ENCODE measurements at regions not wholly inside any gene's neighbourhood (a gene's known extent, or its start where the extent isn't known, plus 50 kb on each side); places are given as distances from the start of the nearest gene placed in this dataset.
"Not testable (repeated sequence)": the region's sequence is repeated elsewhere in the genome, so short reads cannot be mapped to it uniquely, and the experiment has no call there.

- no peak for TF ChIP-seq CTCF (IDR thresholded peaks at IDR 0.05; ENCODE audit: low read depth, low read length)
- Histone ChIP-seq H3K4me1 (peaks cover 6% of the 10 kb centered on the region), H3K27me3 (no peaks in the 10 kb centered on the region), H3K9me3 (no peaks in the 10 kb centered on the region), H3K36me3 (no peaks in the 10 kb centered on the region), H3K4me3 (ENCODE audit: low read depth, low read length) (no peak overlapping the region)
- no peak for DNase-seq
Observed at GRCh38 chr4:124933521-124933920, 221.0 kb upstream of the ANKRD50 start.

GRCh38 chr4:124932447-124932846, 219.9 kb upstream of the ANKRD50 start:
- no peak for DNase-seq
- Histone ChIP-seq H3K36me3 (no peaks in the 10 kb centered on the region), H3K4me3 (ENCODE audit: low read depth, low read length) (no peak overlapping the region), H3K9me3 (no peaks in the 10 kb centered on the region), H3K4me1 (peaks cover 6% of the 10 kb centered on the region), H3K27me3 (no peaks in the 10 kb centered on the region)
- no peak for TF ChIP-seq CTCF (IDR thresholded peaks at IDR 0.05; ENCODE audit: low read depth, low read length)

- Histone ChIP-seq H3K27me3 (no peaks in the 10 kb centered on the region), H3K4me3 (ENCODE audit: low read depth, low read length) (no peak overlapping the region), H3K36me3 (no peaks in the 10 kb centered on the region), H3K9me3 (no peaks in the 10 kb centered on the region), H3K4me1 (peaks cover under 1% of the 10 kb centered on the region; the same call in 1 of the 2 replicates)
- TF ChIP-seq CTCF (IDR thresholded peaks at IDR 0.05; ENCODE audit: low read depth, low read length), result no peak
- DNase-seq, result no peak
Observed at GRCh38 chr4:124931050-124931449, 218.5 kb upstream of the ANKRD50 start.

GRCh38 chr4:124922748-124923147, 210.2 kb upstream of the ANKRD50 start:
- not testable (repeated sequence) for H3K4me3 ChIP-seq (ENCODE audit: low read depth, low read length); H3K4me1 ChIP-seq

GRCh38 chr4:124918559-124919122, 206.1 kb upstream of the ANKRD50 start:
- DNase-seq, result no peak
- Histone ChIP-seq H3K4me1 (no peaks in the 10 kb centered on the region), H3K9me3 (no peaks in the 10 kb centered on the region), H3K36me3 (no peaks in the 10 kb centered on the region), H3K27me3 (no peaks in the 10 kb centered on the region), H3K4me3 (ENCODE audit: low read depth, low read length) (no peak overlapping the region)
- TF ChIP-seq CTCF (IDR thresholded peaks at IDR 0.05; ENCODE audit: low read depth, low read length), result no peak

More at GRCh38 chr4:124922748-124923147, 210.2 kb upstream of the ANKRD50 start:
- H3K9me3 ChIP-seq, H3K27me3 ChIP-seq, H3K36me3 ChIP-seq, DNase-seq: not testable (repeated sequence)

- Histone ChIP-seq H3K4me1 (no peaks in the 10 kb centered on the region), H3K36me3 (no peaks in the 10 kb centered on the region), H3K27me3 (no peaks in the 10 kb centered on the region), H3K9me3 (no peaks in the 10 kb centered on the region), H3K4me3 (ENCODE audit: low read depth, low read length) (no peak overlapping the region)
- no peak for TF ChIP-seq CTCF (IDR thresholded peaks at IDR 0.05; ENCODE audit: low read depth, low read length)
- no peak for DNase-seq
Observed at GRCh38 chr4:124915073-124915472, 202.5 kb upstream of the ANKRD50 start.

- no peak for TF ChIP-seq CTCF (IDR thresholded peaks at IDR 0.05; ENCODE audit: low read depth, low read length)
- no peaks in the 10 kb centered on the region for H3K36me3 ChIP-seq
- no peaks in the 10 kb centered on the region for H3K4me1 ChIP-seq
- H3K27me3 ChIP-seq, result no peaks in the 10 kb centered on the region
- H3K9me3 ChIP-seq, result no peaks in the 10 kb centered on the region
- no peak overlapping the region for H3K4me3 ChIP-seq (ENCODE audit: low read depth, low read length)
- no peak for DNase-seq
Observed at GRCh38 chr4:124913237-124913636, 200.7 kb upstream of the ANKRD50 start.

Data from BE2C (cell line).